WERI-Rb-1 (cell line): ENCODE measurements at regions not wholly inside any gene's neighbourhood (a gene's known extent, or its start where the extent isn't known, plus 50 kb on each side); places are given as distances from the start of the nearest gene placed in this dataset.

Source experiments
- DNase-seq: peaks from one replicate; pipeline ENCODE4 v3.0.0-alpha.2; 2020
- H3K27ac ChIP-seq: fragments of 250-450 bp; sonication (Bioruptor Pico); 2 replicates; pipeline ENCODE4 v1.5.1; 2020; ENCODE audit warnings: mild to moderate bottlenecking, moderate library complexity
- H3K27me3 ChIP-seq: fragments of 250-450 bp; sonication (Bioruptor Pico); 2 replicates; pipeline ENCODE4 v1.5.1; 2021; ENCODE audit warnings: mild to moderate bottlenecking, low read depth, moderate library complexity; ENCODE audit not compliant: insufficient read depth, severe bottlenecking
- H3K36me3 ChIP-seq: fragments of 250-450 bp; sonication (Bioruptor Pico); 2 replicates; pipeline ENCODE4 v1.5.1; 2020; ENCODE audit warnings: mild to moderate bottlenecking, moderate library complexity
- H3K4me3 ChIP-seq: 2 replicates; pipeline ENCODE4 v1.5.1; 2011; ENCODE audit warnings: low read depth, mild to moderate bottlenecking, control low read depth, low read length
- H3K9me3 ChIP-seq: fragments of 250-450 bp; sonication (Bioruptor Pico); 2 replicates; pipeline ENCODE4 v1.5.1; 2021; ENCODE audit warnings: mild to moderate bottlenecking, moderate library complexity; ENCODE audit not compliant: severe bottlenecking
- CTCF ChIP-seq: IDR thresholded peaks from 2 replicates; pipeline ENCODE4 v1.5.1; 2011; ENCODE audit warnings: low read depth, mild to moderate bottlenecking, control low read depth, inconsistent platforms, low read length

GRCh38 chr5:159533197-159533596 is 202.9 kb upstream of the IL12B start:
- Histone ChIP-seq H3K4me3 (no peak overlapping the region), H3K9me3 (no peaks in the 10 kb centered on the region), H3K27me3 (peaks cover 2% of the 10 kb centered on the region), H3K27ac (no peak overlapping the region), H3K36me3 (no peaks in the 10 kb centered on the region)
- DNase-seq, result no peak
- TF ChIP-seq CTCF, result no peak

GRCh38 chr5:159536166-159536565 is 205.9 kb upstream of the IL12B start:
- H3K27me3 ChIP-seq, result no peaks in the 10 kb centered on the region
- H3K9me3 ChIP-seq, result no peaks in the 10 kb centered on the region
- H3K36me3 ChIP-seq, result no peaks in the 10 kb centered on the region
- no peak overlapping the region for H3K27ac ChIP-seq
- H3K4me3 ChIP-seq, result no peak overlapping the region
- no peak for TF ChIP-seq CTCF
- DNase-seq, result no peak

- no peak for TF ChIP-seq CTCF
- no peak for DNase-seq
- H3K4me3 ChIP-seq, result no peak overlapping the region
- H3K36me3 ChIP-seq, result no peaks in the 10 kb centered on the region
- no peaks in the 10 kb centered on the region for H3K9me3 ChIP-seq
- no peak overlapping the region for H3K27ac ChIP-seq
- H3K27me3 ChIP-seq, result no peaks in the 10 kb centered on the region
Measured at GRCh38 chr5:159536646-159537045, 206.4 kb upstream of the IL12B start.

- Histone ChIP-seq H3K27me3 (no peaks in the 10 kb centered on the region), H3K36me3 (no peaks in the 10 kb centered on the region), H3K27ac (no peak overlapping the region), H3K4me3 (no peak overlapping the region), H3K9me3 (no peaks in the 10 kb centered on the region)
- no peak for DNase-seq
- TF ChIP-seq CTCF, result no peak
Measured at GRCh38 chr5:159539678-159540077, 209.4 kb upstream of the IL12B start.

- Histone ChIP-seq H3K36me3 (no peaks in the 10 kb centered on the region), H3K27ac (no peak overlapping the region), H3K9me3 (no peaks in the 10 kb centered on the region), H3K27me3 (no peaks in the 10 kb centered on the region), H3K4me3 (no peak overlapping the region)
- no peak for DNase-seq
- no peak for TF ChIP-seq CTCF
Measured at GRCh38 chr5:159543326-159543725, 213.0 kb upstream of the IL12B start.

- no peaks in the 10 kb centered on the region for H3K36me3 ChIP-seq
- no peaks in the 10 kb centered on the region for H3K9me3 ChIP-seq
- H3K27ac ChIP-seq, result no peak overlapping the region
- H3K4me3 ChIP-seq, result no peak overlapping the region
- no peak for DNase-seq
- TF ChIP-seq CTCF, result no peak
- no peaks in the 10 kb centered on the region for H3K27me3 ChIP-seq
Measured at GRCh38 chr5:159545156-159545555, 214.9 kb upstream of the IL12B start.
